Neural cell (in vitro differentiated cells): ENCODE measurements at regions not wholly inside any gene's neighbourhood (a gene's known extent, or its start where the extent isn't known, plus 50 kb on each side); places are given as distances from the start of the nearest gene placed in this dataset.

ENCODE experiments used
- H2AFZ ChIP-seq: fragments of 200-600, 300-800 bp; sonication (generic), shearing (Covaris generic); 2 replicates; pipeline ENCODE4 v1.6.0; 2014; ENCODE audit warnings: low read depth, mild to moderate bottlenecking, antibody characterized with exemption, low read length, moderate library complexity
- H3F3A ChIP-seq: fragments of 200-600 bp; shearing (Covaris generic); 2 replicates; pipeline ENCODE4 v1.6.1; 2016; ENCODE audit warnings: mild to moderate bottlenecking, moderate library complexity, mixed read lengths, antibody characterized with exemption, low read length; ENCODE audit not compliant: insufficient read depth, poor library complexity, severe bottlenecking
- H3K27ac ChIP-seq: fragments of 200-600, 300-800 bp; sonication (generic), shearing (Covaris generic); 2 replicates; pipeline ENCODE4 v1.5.1; 2014; ENCODE audit warnings: mild to moderate bottlenecking, low read length, moderate library complexity
- H3K27me3 ChIP-seq: fragments of 300-800, 200-600 bp; sonication (generic), shearing (Covaris generic); 2 replicates; pipeline ENCODE4 v1.6.0; 2014; ENCODE audit warnings: mild to moderate bottlenecking, low read depth, low read length, moderate library complexity; ENCODE audit not compliant: insufficient read depth
- H3K36me3 ChIP-seq: fragments of 300-800, 200-600 bp; sonication (generic), shearing (Covaris generic); 2 replicates; pipeline ENCODE4 v1.5.1; 2014; ENCODE audit warnings: mild to moderate bottlenecking, antibody characterized with exemption, low read length, moderate library complexity; ENCODE audit not compliant: insufficient read depth
- H3K4me2 ChIP-seq: fragments of 300-800, 200-600 bp; sonication (generic), shearing (Covaris generic); 2 replicates; pipeline ENCODE4 v1.6.0; 2014; ENCODE audit warnings: mild to moderate bottlenecking, low read length
- H3K4me3 ChIP-seq: fragments of 300-800, 200-600 bp; sonication (generic), shearing (Covaris generic); 2 replicates; pipeline ENCODE4 v1.5.1; 2014; ENCODE audit warnings: mild to moderate bottlenecking, low read length, moderate library complexity
- H3K79me2 ChIP-seq: fragments of 200-600 bp; shearing (Covaris generic); replicated peaks from 2 replicates; pipeline ENCODE4 v1.6.0; 2014; ENCODE audit warnings: mild to moderate bottlenecking, low read length, moderate library complexity; ENCODE audit not compliant: insufficient read depth
- H3K9ac ChIP-seq: fragments of 300-800, 200-600 bp; sonication (generic), shearing (Covaris generic); 2 replicates; pipeline ENCODE4 v1.6.1; 2016; ENCODE audit warnings: mild to moderate bottlenecking, low read length, mixed read lengths
- H3K9me2 ChIP-seq: fragments of 200-600 bp; shearing (Covaris generic); 2 replicates; pipeline ENCODE4 v1.6.1; 2016; ENCODE audit warnings: mild to moderate bottlenecking, low read length, mixed read lengths; ENCODE audit not compliant: insufficient read depth
- H3K9me3 ChIP-seq: fragments of 200-600, 300-800 bp; sonication (generic), shearing (Covaris generic); 2 replicates; pipeline ENCODE4 v1.6.1; 2016; ENCODE audit warnings: mild to moderate bottlenecking, mixed run types, low read length, moderate library complexity, mixed read lengths
- H4K20me1 ChIP-seq: fragments of 200-600 bp; shearing (Covaris generic); 2 replicates; pipeline ENCODE4 v1.6.1; 2016; ENCODE audit warnings: mild to moderate bottlenecking, mixed run types; ENCODE audit not compliant: insufficient read depth
- CTCF ChIP-seq: fragments of 450-650 bp; IDR thresholded peaks from 2 replicates; pipeline ENCODE4 v1.5.1; 2014; ENCODE audit warnings: antibody characterized with exemption, mild to moderate bottlenecking, moderate library complexity; ENCODE audit not compliant: poor library complexity, severe bottlenecking
- EP300 ChIP-seq: fragments of 450-650 bp; conservative IDR thresholded peaks from 2 replicates; pipeline ENCODE4 v1.6.1; 2014; ENCODE audit warnings: antibody characterized with exemption, mild to moderate bottlenecking, moderate library complexity; ENCODE audit not compliant: poor library complexity, severe bottlenecking
- EZH2 ChIP-seq: fragments of 200-600, 300-800 bp; shearing (Covaris generic), sonication (generic); IDR thresholded peaks from 2 replicates; pipeline ENCODE4 v1.6.1; 2014; ENCODE audit warnings: antibody characterized with exemption, low read length, borderline replicate concordance, mild to moderate bottlenecking; ENCODE audit not compliant: insufficient read depth, poor library complexity, severe bottlenecking
- MXI1 ChIP-seq: fragments of 450-650 bp; conservative IDR thresholded peaks from 2 replicates; pipeline ENCODE4 v1.6.1; 2014; ENCODE audit warnings: antibody characterized with exemption, mild to moderate bottlenecking; ENCODE audit not compliant: poor library complexity, severe bottlenecking
- POLR2AphosphoS5 ChIP-seq: IDR thresholded peaks from 2 replicates; pipeline ENCODE4 v1.6.1; 2012
- RAD21 ChIP-seq: fragments of 450-650 bp; conservative IDR thresholded peaks from 2 replicates; pipeline ENCODE4 v1.6.1; 2014; ENCODE audit warnings: antibody characterized with exemption, mild to moderate bottlenecking, moderate library complexity
- REST ChIP-seq: IDR thresholded peaks from 2 replicates; pipeline ENCODE4 v1.6.1; 2012; ENCODE audit warnings: borderline replicate concordance
- SMC3 ChIP-seq: fragments of 450-650 bp; conservative IDR thresholded peaks from 2 replicates; pipeline ENCODE4 v1.6.1; 2014; ENCODE audit warnings: antibody characterized with exemption, mild to moderate bottlenecking, moderate library complexity; ENCODE audit not compliant: poor library complexity
- TAF1 ChIP-seq: IDR thresholded peaks from 2 replicates; pipeline ENCODE4 v1.6.1; 2012; ENCODE audit warnings: low read depth

- H3K79me2 ChIP-seq = no peaks in the 10 kb centered on the region
- no peaks in the 10 kb centered on the region for H4K20me1 ChIP-seq
- H3K36me3 ChIP-seq = no peaks in the 10 kb centered on the region
- H3K27me3 ChIP-seq = no peaks in the 10 kb centered on the region
- H3K9ac ChIP-seq = no peak overlapping the region
- no peaks in the 10 kb centered on the region for H3K9me2 ChIP-seq
- no peak overlapping the region for H3K4me2 ChIP-seq
- TF ChIP-seq EZH2 (no peak), MXI1 (no peak), CTCF (no peak), REST (no peak), SMC3 (no peak), RAD21 (no peak), EP300 (no peak)
- H3K9me3 ChIP-seq = no peaks in the 10 kb centered on the region
- H3K4me3 ChIP-seq = no peak overlapping the region
- no peak overlapping the region for H3K27ac ChIP-seq
- H3F3A ChIP-seq = no peaks in the 10 kb centered on the region
- no peak overlapping the region for H2AFZ ChIP-seq
Observed at GRCh38 chr18:27662949-27663348, 477.8 kb upstream of the CHST9 start.

GRCh38 chr18:27662537-27662936 lies 477.4 kb upstream of the CHST9 start:
- Histone ChIP-seq H3K4me2 (no peak overlapping the region), H4K20me1 (no peaks in the 10 kb centered on the region), H2AFZ (no peak overlapping the region), H3K9me2 (no peaks in the 10 kb centered on the region), H3K36me3 (no peaks in the 10 kb centered on the region), H3K9ac (no peak overlapping the region), H3K79me2 (no peaks in the 10 kb centered on the region), H3F3A (no peaks in the 10 kb centered on the region), H3K4me3 (no peak overlapping the region), H3K27ac (no peak overlapping the region), H3K9me3 (no peaks in the 10 kb centered on the region), H3K27me3 (no peaks in the 10 kb centered on the region)
- TF ChIP-seq MXI1 (no peak), REST (no peak), SMC3 (no peak), EP300 (no peak), CTCF (no peak), POLR2AphosphoS5 (no peak), EZH2 (no peak), RAD21 (no peak), TAF1 (no peak)
